D721Med (cell line): ENCODE measurements at regions not wholly inside any gene's neighbourhood (a gene's known extent, or its start where the extent isn't known, plus 50 kb on each side); places are given as distances from the start of the nearest gene placed in this dataset.

ENCODE experiments used
- DNase-seq: peaks from one replicate; pipeline ENCODE4 v3.0.0; 2011; ENCODE audit warnings: low spot score; ENCODE audit not compliant: insufficient read length
- FAIRE-seq: peaks from 2 replicates; lab custom pipeline; 2011; peaks lifted over from hg19 to GRCh38; lab: Jason Lieb, UNC
- CTCF ChIP-seq: IDR thresholded peaks from 2 replicates; pipeline ENCODE4 v1.5.1; 2012; ENCODE audit warnings: mild to moderate bottlenecking, control low read depth; ENCODE audit not compliant: insufficient read depth; ENCODE audit errors: missing control alignments

GRCh38 chr2:145075454-145076062 lies 555.6 kb upstream of the ZEB2 start:
- FAIRE-seq (no peak), DNase-seq (no peak)
- TF ChIP-seq CTCF: no peak

- FAIRE-seq: no peak
- no peak for TF ChIP-seq CTCF
- no peak for DNase-seq
Observed at GRCh38 chr2:145070703-145071102, 550.8 kb upstream of the ZEB2 start.

- FAIRE-seq (no peak), DNase-seq (no peak)
- TF ChIP-seq CTCF: no peak
Observed at GRCh38 chr2:145068509-145068908, 548.6 kb upstream of the ZEB2 start.

- FAIRE-seq (no peak), DNase-seq (no peak)
- no peak for TF ChIP-seq CTCF
Observed at GRCh38 chr2:145067549-145068030, 547.7 kb upstream of the ZEB2 start.

GRCh38 chr2:145066856-145067548 lies 547.1 kb upstream of the ZEB2 start:
- TF ChIP-seq CTCF: no peak
- FAIRE-seq (no peak), DNase-seq (no peak)

GRCh38 chr2:145066151-145066661 lies 546.3 kb upstream of the ZEB2 start:
- FAIRE-seq: no peak

More at GRCh38 chr2:145066151-145066661, 546.3 kb upstream of the ZEB2 start:
- DNase-seq: no peak
- no peak for TF ChIP-seq CTCF
